ENCODE measurements at regions not wholly inside any gene's neighbourhood (a gene's known extent, or its start where the extent isn't known, plus 50 kb on each side); places are given as distances from the start of the nearest gene placed in this dataset.

DNA sequence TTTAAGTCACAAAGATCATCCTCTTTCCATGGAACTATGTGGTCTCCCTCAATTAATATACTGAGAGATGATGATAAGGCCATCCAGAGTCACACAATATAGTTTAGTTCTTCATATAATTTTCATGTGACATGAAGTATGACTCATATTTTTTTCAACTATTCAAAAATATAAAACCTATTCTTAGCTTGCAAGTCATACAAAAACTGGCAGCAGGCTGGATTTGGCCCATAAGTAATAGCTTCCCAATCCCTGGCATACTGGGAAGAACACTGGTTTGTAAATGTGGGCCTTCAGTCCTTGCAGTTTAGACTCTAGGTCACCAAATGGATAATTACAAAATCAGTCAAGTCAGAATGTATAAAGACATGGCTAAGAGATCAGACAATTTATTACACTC is 356.6 kb downstream of the PPP1R3A start:
- no peak for TF ChIP-seq CTCF (conservative IDR thresholded peaks at IDR 0.05; ENCODE audit: low read depth)
- POLR2A ChIA-PET (ENCODE audit: low non-redundant PET): no interaction called here
- DNase-seq (ENCODE audit: low spot score): no peak
- H3K27ac ChIP-seq: no peak overlapping the region
- CTCF ChIA-PET: interaction anchor here (0.7 kb wide), 1 partner anchor 14 kb away, joined by 4 read pairs; no protein-coding TSS in a partner anchor

DNA sequence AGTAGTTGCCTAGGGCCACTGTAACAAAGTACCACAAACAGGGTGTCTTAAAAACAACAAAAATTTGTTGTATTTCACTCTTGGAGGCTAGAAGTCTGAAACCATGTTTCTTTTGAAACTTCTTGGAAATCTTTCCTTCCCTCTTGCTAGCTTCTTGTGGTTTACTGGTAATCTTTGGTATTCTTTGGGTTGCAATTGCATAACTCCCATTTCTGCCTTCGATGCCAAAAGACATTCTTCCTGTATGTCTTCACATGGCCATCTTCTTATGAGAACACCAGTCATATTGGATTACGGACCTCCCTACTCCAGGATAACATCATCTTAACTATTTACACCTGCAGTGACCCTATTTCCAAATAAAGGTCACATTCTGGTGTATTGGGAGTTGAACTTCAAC is 357.4 kb downstream of the PPP1R3A start:
- POLR2A ChIA-PET (ENCODE audit: low non-redundant PET): no interaction called here
- CTCF ChIA-PET: interaction anchor here (0.5 kb wide), 1 partner anchor 401 kb away, joined by 3 read pairs; no protein-coding TSS in a partner anchor
- no peak overlapping the region for H3K27ac ChIP-seq
- DNase-seq (ENCODE audit: low spot score): no peak
- TF ChIP-seq CTCF (conservative IDR thresholded peaks at IDR 0.05; ENCODE audit: low read depth): no peak

GRCh38 chr7:113550966-113551365 is 367.8 kb downstream of the PPP1R3A start:
- ChIA-PET POLR2A (ENCODE audit: low non-redundant PET) (no interaction called here), CTCF (no interaction called here)
- DNase-seq (ENCODE audit: low spot score): no peak
- H3K27ac ChIP-seq: no peak overlapping the region
- no peak for TF ChIP-seq CTCF (conservative IDR thresholded peaks at IDR 0.05; ENCODE audit: low read depth)

- no peak for TF ChIP-seq CTCF (conservative IDR thresholded peaks at IDR 0.05; ENCODE audit: low read depth)
- no peak for DNase-seq (ENCODE audit: low spot score)
- ChIA-PET CTCF (interaction anchor here (0.6 kb wide), 2 partner anchors 14 to 42 kb away, joined by 3 to 4 read pairs; no protein-coding TSS in a partner anchor), POLR2A (ENCODE audit: low non-redundant PET) (no interaction called here)
- H3K27ac ChIP-seq: no peak overlapping the region
Measured at GRCh38 chr7:113548561-113548960, 370.2 kb downstream of the PPP1R3A start.

GRCh38 chr7:113548137-113548536 is 370.7 kb downstream of the PPP1R3A start:
- ChIA-PET POLR2A (ENCODE audit: low non-redundant PET) (no interaction called here), CTCF (interaction anchor here (0.6 to 1.0 kb wide), 3 partner anchors 32 to 639 kb away, joined by 3 to 4 read pairs (median 3); no protein-coding TSS in a partner anchor)
- H3K27ac ChIP-seq: no peak overlapping the region
- TF ChIP-seq CTCF (conservative IDR thresholded peaks at IDR 0.05; ENCODE audit: low read depth): no peak
- DNase-seq (ENCODE audit: low spot score): no peak

DNA sequence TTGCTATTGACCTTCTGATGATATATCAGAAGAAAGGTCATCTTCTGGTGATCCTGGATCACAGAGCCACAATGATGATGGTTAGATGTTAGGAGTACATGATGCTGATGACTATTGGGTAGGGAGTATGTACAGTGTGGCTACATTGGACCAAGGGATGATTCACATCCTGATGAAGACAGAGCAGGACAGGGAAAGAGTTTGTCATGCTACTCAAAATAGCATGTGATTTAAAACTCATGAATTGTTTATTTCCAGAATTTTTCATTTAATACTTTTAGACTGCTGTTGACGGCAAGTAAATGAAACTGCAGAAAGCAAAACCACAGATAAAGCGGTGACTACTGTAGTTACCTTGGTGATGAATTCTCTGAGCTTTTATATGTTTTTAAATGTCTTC is 397.3 kb downstream of the PPP1R3A start:
- ChIA-PET POLR2A (ENCODE audit: low non-redundant PET) (no interaction called here), CTCF (no interaction called here)
- TF ChIP-seq CTCF (conservative IDR thresholded peaks at IDR 0.05; ENCODE audit: low read depth): no peak
- H3K27ac ChIP-seq: no peak overlapping the region
- DNase-seq (ENCODE audit: low spot score): no peak

DNA sequence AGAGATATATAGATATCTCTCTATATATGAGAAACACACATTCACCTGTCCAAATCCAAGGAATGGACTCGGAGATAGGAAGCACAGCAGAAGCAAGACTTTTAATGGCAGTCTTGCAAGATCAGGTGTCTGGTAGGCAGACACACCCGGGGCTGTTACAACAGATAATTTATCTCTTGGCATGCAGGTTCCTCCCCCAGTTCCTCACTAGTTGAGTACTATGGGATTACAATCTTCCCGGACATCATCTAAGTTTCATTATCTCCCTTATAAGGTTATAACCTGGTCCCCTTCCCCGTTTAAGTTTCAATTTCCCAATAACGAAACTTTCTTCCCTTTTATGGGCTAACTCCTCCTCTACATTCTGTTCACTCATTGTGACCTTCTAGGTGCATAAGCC is 399.3 kb downstream of the PPP1R3A start:
- ChIA-PET POLR2A (ENCODE audit: low non-redundant PET) (no interaction called here), CTCF (no interaction called here)
- H3K27ac ChIP-seq: no peak overlapping the region
- no peak for DNase-seq (ENCODE audit: low spot score)
- no peak for TF ChIP-seq CTCF (conservative IDR thresholded peaks at IDR 0.05; ENCODE audit: low read depth)

Data from RWPE1 (cell line).